IPS-18c (cell line): ENCODE measurements at regions not wholly inside any gene's neighbourhood (a gene's known extent, or its start where the extent isn't known, plus 50 kb on each side); places are given as distances from the start of the nearest gene placed in this dataset.
"Not testable (repeated sequence)": the region's sequence is repeated elsewhere in the genome, so short reads cannot be mapped to it uniquely, and the experiment has no call there.

Experiments used
- H3K4me3 ChIP-seq: 2 replicates; pipeline ENCODE4 v1.7.0; 2013; ENCODE audit warnings: low read depth, mild to moderate bottlenecking, low read length, moderate library complexity; ENCODE audit not compliant: insufficient read depth
- H3K9me3 ChIP-seq: one replicate; pipeline ENCODE4 v1.6.1; 2013; ENCODE audit warnings: mild to moderate bottlenecking, low read length, moderate library complexity; ENCODE audit not compliant: control insufficient read depth, insufficient read depth

- Histone ChIP-seq H3K4me3 (no peak overlapping the region), H3K9me3 (no peaks in the 10 kb centered on the region)
These were observed 648.3 kb upstream of the MDGA2 start for GRCh38 chr14:48323665-48324064.

GRCh38 chr14:48319823-48320222 lies 644.4 kb upstream of the MDGA2 start:
- Histone ChIP-seq H3K9me3 (no peaks in the 10 kb centered on the region), H3K4me3 (no peak overlapping the region)

- Histone ChIP-seq H3K9me3 (no peaks in the 10 kb centered on the region), H3K4me3 (no peak overlapping the region)
These were observed 629.3 kb upstream of the MDGA2 start for GRCh38 chr14:48304729-48305128.

GRCh38 chr14:48289701-48290100 lies 614.3 kb upstream of the MDGA2 start:
- H3K4me3 ChIP-seq, result no peak overlapping the region
- H3K9me3 ChIP-seq, result no peaks in the 10 kb centered on the region

- H3K4me3 ChIP-seq, H3K9me3 ChIP-seq: not testable (repeated sequence)
These were observed 609.8 kb upstream of the MDGA2 start for GRCh38 chr14:48285217-48285616.

- no peak overlapping the region for H3K4me3 ChIP-seq
- no peaks in the 10 kb centered on the region for H3K9me3 ChIP-seq
These were observed 599.9 kb upstream of the MDGA2 start for GRCh38 chr14:48275301-48275700.

- H3K4me3 ChIP-seq, result no peak overlapping the region
- no peaks in the 10 kb centered on the region for H3K9me3 ChIP-seq
These were observed 599.4 kb upstream of the MDGA2 start for GRCh38 chr14:48274826-48275225.

GRCh38 chr14:48267926-48268325 lies 592.5 kb upstream of the MDGA2 start:
- not testable (repeated sequence) for H3K4me3 ChIP-seq, H3K9me3 ChIP-seq

- not testable (repeated sequence) for H3K9me3 ChIP-seq, H3K4me3 ChIP-seq
These were observed 590.8 kb upstream of the MDGA2 start for GRCh38 chr14:48266201-48266600.

GRCh38 chr14:48261436-48261835 lies 586.0 kb upstream of the MDGA2 start:
- no peak overlapping the region for H3K4me3 ChIP-seq
- no peaks in the 10 kb centered on the region for H3K9me3 ChIP-seq

- H3K4me3 ChIP-seq, result 0 out of 2 replicates have a peak overlapping the region, but pooled peaks have one; percentile 31
- not testable (repeated sequence) for H3K9me3 ChIP-seq
These were observed 585.2 kb upstream of the MDGA2 start for GRCh38 chr14:48260394-48261295.

GRCh38 chr14:48259876-48260275 lies 584.5 kb upstream of the MDGA2 start:
- H3K4me3 ChIP-seq, result 0 out of 2 replicates have a peak overlapping the region, but pooled peaks have one; percentile 31
- H3K9me3 ChIP-seq, result not testable (repeated sequence)

GRCh38 chr14:48259232-48259631 lies 583.8 kb upstream of the MDGA2 start:
- not testable (repeated sequence) for H3K9me3 ChIP-seq, H3K4me3 ChIP-seq

GRCh38 chr14:48258703-48259102 lies 583.3 kb upstream of the MDGA2 start:
- H3K4me3 ChIP-seq, H3K9me3 ChIP-seq: not testable (repeated sequence)

GRCh38 chr14:48253020-48253419 lies 577.6 kb upstream of the MDGA2 start:
- H3K9me3 ChIP-seq, result no peaks in the 10 kb centered on the region
- no peak overlapping the region for H3K4me3 ChIP-seq

GRCh38 chr14:48251290-48251689 lies 575.9 kb upstream of the MDGA2 start:
- Histone ChIP-seq H3K4me3 (no peak overlapping the region), H3K9me3 (no peaks in the 10 kb centered on the region)

- H3K9me3 ChIP-seq, result no peaks in the 10 kb centered on the region
- no peak overlapping the region for H3K4me3 ChIP-seq
These were observed 575.2 kb upstream of the MDGA2 start for GRCh38 chr14:48250575-48250974.

- H3K4me3 ChIP-seq, result no peak overlapping the region
- H3K9me3 ChIP-seq, result no peaks in the 10 kb centered on the region
These were observed 572.6 kb upstream of the MDGA2 start for GRCh38 chr14:48247977-48248376.

GRCh38 chr14:48243900-48244299 lies 568.5 kb upstream of the MDGA2 start:
- H3K9me3 ChIP-seq, result no peaks in the 10 kb centered on the region
- H3K4me3 ChIP-seq, result no peak overlapping the region
